Stimulated activated effector memory CD8-positive, alpha-beta T cell treated with anti-CD3 and anti-CD28 coated beads, Interleukin-12 subunit alpha, Interleukin-12 subunit beta, amount 100 ng/mL, for 72 hours (primary cell): ENCODE measurements at regions not wholly inside any gene's neighbourhood (a gene's known extent, or its start where the extent isn't known, plus 50 kb on each side); places are given as distances from the start of the nearest gene placed in this dataset.

Experiments
- ATAC-seq: fragments of 150-1000 bp; cut with Tn5 transposase; 2 replicates; pipeline ENCODE4 v1.10.0; 2021
- DNase-seq, 2 donors: peaks; one replicate each; pipeline ENCODE4 v3.0.0; 2021 to 2022; ENCODE audit warnings: low spot score in 2 of 2
- H3K27ac Mint-ChIP-seq: one replicate; pipeline ENCODE4 v1.8.0; 2022; ENCODE audit warnings: mild to moderate bottlenecking, mixed read lengths
- H3K36me3 Mint-ChIP-seq: one replicate; pipeline ENCODE4 v1.8.0; 2022; ENCODE audit warnings: mild to moderate bottlenecking, mixed read lengths
- H3K4me1 Mint-ChIP-seq: one replicate; pipeline ENCODE4 v1.8.0; 2022; ENCODE audit warnings: mixed read lengths
- H3K4me3 Mint-ChIP-seq: one replicate; pipeline ENCODE4 v1.8.0; 2022; ENCODE audit warnings: mild to moderate bottlenecking, mixed read lengths
- H3K9me3 Mint-ChIP-seq: one replicate; pipeline ENCODE4 v1.8.0; 2022; ENCODE audit warnings: mixed read lengths

- peaks cover 9% of the 10 kb centered on the region for H3K9me3 Mint-ChIP-seq
- ATAC-seq (no peak), DNase-seq (no peak)
- no peak overlapping the region for H3K27ac Mint-ChIP-seq
- no peaks in the 10 kb centered on the region for H3K4me1 Mint-ChIP-seq
- H3K4me3 Mint-ChIP-seq, result no peak overlapping the region
- no peaks in the 10 kb centered on the region for H3K36me3 Mint-ChIP-seq
Measured at GRCh38 chr6:22929311-22929985, 360.1 kb downstream of the HDGFL1 start.

- Mint-ChIP-seq H3K9me3 (peaks cover 8% of the 10 kb centered on the region), H3K27ac (no peak overlapping the region), H3K36me3 (no peaks in the 10 kb centered on the region), H3K4me1 (no peaks in the 10 kb centered on the region), H3K4me3 (no peak overlapping the region)
- ATAC-seq (no peak), DNase-seq (no peak)
Measured at GRCh38 chr6:22940581-22941290, 371.4 kb downstream of the HDGFL1 start.

DNA sequence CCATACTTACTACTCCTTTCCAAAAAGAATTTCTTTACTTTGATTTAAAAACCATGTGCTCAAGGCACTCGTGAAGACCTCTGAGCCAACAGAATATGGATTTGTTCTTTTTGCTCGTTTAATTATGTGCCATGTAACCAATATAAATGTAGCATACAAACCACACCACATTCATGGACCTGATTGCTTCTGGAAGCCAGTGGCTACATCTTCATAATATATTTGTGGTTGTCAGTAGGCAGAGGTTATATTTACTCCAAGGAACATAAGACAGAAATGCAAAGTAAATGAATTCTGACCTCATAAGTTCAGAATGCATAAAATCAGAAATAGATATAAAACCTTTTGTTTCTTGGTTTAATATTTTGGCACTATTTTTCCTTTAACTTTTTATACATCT lies 373.0 kb downstream of the HDGFL1 start:
- no peak for ATAC-seq
- H3K36me3 Mint-ChIP-seq, result no peaks in the 10 kb centered on the region
- DNase-seq, result no peak
- no peak overlapping the region for H3K4me3 Mint-ChIP-seq
- peaks cover 5% of the 10 kb centered on the region for H3K9me3 Mint-ChIP-seq
- H3K4me1 Mint-ChIP-seq, result no peaks in the 10 kb centered on the region
- no peak overlapping the region for H3K27ac Mint-ChIP-seq

DNA sequence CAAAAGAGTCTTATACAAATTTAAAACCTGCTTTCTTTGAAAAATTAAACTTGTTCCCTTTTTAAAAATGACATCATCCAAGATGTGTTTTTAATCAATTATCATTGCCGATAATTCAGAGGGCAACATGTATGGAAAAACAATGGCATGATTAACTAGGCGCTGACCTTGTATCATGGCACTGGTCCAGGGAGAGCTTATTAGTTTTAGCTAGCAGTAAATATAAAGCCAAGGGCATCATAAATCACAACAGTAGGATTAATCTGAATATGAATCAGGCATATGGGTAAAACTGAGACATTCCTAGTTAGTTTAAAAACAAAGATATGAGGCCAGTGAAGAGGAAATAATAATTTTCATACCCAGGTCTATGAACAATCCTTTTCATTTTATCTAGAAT lies 374.0 kb downstream of the HDGFL1 start:
- DNase-seq (no peak), ATAC-seq (no peak)
- no peaks in the 10 kb centered on the region for H3K36me3 Mint-ChIP-seq
- H3K4me1 Mint-ChIP-seq, result no peaks in the 10 kb centered on the region
- no peak overlapping the region for H3K27ac Mint-ChIP-seq
- H3K4me3 Mint-ChIP-seq, result no peak overlapping the region
- peaks cover 3% of the 10 kb centered on the region for H3K9me3 Mint-ChIP-seq

DNA sequence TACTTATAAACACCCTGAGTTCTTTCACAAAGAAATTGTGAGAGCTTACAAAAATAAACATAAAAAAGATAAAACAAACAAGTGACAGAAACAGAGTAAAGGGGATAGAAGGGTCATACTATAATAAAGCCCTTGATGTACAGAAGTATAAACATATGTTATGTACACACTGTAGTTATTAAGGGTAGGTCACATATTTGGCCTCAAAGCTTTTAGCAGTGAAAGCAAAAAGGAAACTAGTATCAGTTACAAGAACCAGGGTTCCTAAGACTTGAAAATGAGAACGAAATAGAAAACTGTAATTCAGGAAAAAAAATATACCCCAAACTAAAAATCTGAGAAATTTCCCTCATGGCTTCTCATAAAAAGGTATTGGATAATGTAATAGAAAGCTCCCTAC lies 380.6 kb downstream of the HDGFL1 start:
- no peaks in the 10 kb centered on the region for H3K4me1 Mint-ChIP-seq
- no peak for DNase-seq
- no peak for ATAC-seq
- H3K27ac Mint-ChIP-seq, result no peak overlapping the region
- H3K9me3 Mint-ChIP-seq, result no peaks in the 10 kb centered on the region
- H3K4me3 Mint-ChIP-seq, result no peak overlapping the region
- no peaks in the 10 kb centered on the region for H3K36me3 Mint-ChIP-seq

DNA sequence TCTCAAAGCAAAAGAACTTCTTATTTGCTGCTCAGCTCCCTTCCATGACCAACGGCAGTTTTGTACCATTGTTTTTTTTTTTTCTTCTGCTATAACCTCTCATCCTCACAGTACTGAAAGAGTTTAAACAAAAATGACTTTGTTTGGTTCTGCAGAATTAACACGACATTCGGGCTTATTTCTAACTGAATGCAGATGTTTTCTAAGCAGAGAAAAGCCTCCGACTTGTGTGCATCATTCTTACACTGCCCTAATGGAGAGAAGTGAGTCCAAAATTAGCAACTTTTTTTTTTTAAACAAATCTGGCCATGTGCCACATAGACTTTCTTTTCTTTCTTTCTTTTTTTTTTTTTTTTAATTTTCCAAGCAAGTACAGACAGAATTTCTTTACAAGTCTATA lies 382.7 kb downstream of the HDGFL1 start:
- Mint-ChIP-seq H3K9me3 (no peaks in the 10 kb centered on the region), H3K36me3 (no peaks in the 10 kb centered on the region), H3K27ac (no peak overlapping the region), H3K4me1 (no peaks in the 10 kb centered on the region), H3K4me3 (no peak overlapping the region)
- ATAC-seq (no peak), DNase-seq (no peak)

- no peak overlapping the region for H3K27ac Mint-ChIP-seq
- peaks cover 12% of the 10 kb centered on the region for H3K9me3 Mint-ChIP-seq
Measured at GRCh38 chr6:22954749-22955385, 385.5 kb downstream of the HDGFL1 start.

GRCh38 chr6:22956029-22956681 lies 386.8 kb downstream of the HDGFL1 start:
- Mint-ChIP-seq H3K4me3 (no peak overlapping the region), H3K36me3 (no peaks in the 10 kb centered on the region), H3K9me3 (peaks cover 12% of the 10 kb centered on the region), H3K27ac (no peak overlapping the region), H3K4me1 (peaks cover 5% of the 10 kb centered on the region)
- ATAC-seq, result no peak
- DNase-seq, result no peak

More at GRCh38 chr6:22954749-22955385, 385.5 kb downstream of the HDGFL1 start:
- DNase-seq (no peak), ATAC-seq (no peak)
- H3K36me3 Mint-ChIP-seq, result no peaks in the 10 kb centered on the region
- H3K4me3 Mint-ChIP-seq, result peak overlapping the region; percentile 35
- peaks cover 5% of the 10 kb centered on the region for H3K4me1 Mint-ChIP-seq

- peaks cover 5% of the 10 kb centered on the region for H3K4me1 Mint-ChIP-seq
- peaks cover 12% of the 10 kb centered on the region for H3K9me3 Mint-ChIP-seq
- H3K4me3 Mint-ChIP-seq, result no peak overlapping the region
- no peak for ATAC-seq
- no peaks in the 10 kb centered on the region for H3K36me3 Mint-ChIP-seq
- no peak overlapping the region for H3K27ac Mint-ChIP-seq
- no peak for DNase-seq
Measured at GRCh38 chr6:22958677-22959076, 389.3 kb downstream of the HDGFL1 start.

DNA sequence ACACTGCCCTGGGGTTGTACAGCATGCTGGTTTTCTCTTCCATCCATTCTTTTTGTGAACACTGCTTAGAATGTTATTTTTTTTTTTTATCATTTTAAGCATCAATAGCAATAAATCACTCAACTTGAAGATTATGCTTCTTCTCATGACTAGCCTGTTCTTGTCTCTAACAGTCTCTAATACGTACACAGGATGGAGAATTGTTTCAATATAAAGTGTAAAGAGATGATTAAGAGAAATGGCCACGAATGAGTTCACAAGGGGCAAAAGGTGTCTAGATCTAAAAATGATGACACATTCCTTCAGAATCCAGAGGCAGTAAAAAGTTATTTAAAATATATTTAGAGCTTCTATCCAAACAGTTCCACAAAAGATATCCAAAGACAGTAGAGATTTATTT lies 390.2 kb downstream of the HDGFL1 start:
- DNase-seq (no peak), ATAC-seq (no peak)
- peaks cover 12% of the 10 kb centered on the region for H3K9me3 Mint-ChIP-seq
- H3K36me3 Mint-ChIP-seq, result no peaks in the 10 kb centered on the region
- no peak overlapping the region for H3K27ac Mint-ChIP-seq
- no peak overlapping the region for H3K4me3 Mint-ChIP-seq
- H3K4me1 Mint-ChIP-seq, result peaks cover 5% of the 10 kb centered on the region

DNA sequence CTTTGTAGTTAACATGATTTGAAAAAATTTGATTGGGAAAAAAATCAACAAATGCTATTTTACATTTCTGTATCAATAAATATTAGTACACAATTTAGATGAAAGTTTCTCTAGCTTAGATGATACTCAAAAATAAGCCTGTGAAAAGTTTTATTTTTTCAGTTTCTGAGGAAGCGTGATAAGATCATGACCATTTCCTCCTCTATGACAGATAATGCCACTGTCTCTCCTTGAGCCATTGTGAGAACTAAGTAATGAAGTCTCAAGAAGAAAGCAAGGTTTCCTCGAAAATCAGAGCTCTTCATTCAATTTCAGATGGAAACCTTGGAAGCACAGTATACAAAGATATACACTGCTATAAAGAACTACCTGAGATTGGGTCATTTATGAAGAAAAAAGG lies 395.0 kb downstream of the HDGFL1 start:
- no peaks in the 10 kb centered on the region for H3K36me3 Mint-ChIP-seq
- H3K27ac Mint-ChIP-seq, result no peak overlapping the region
- ATAC-seq, result no peak
- peaks cover 2% of the 10 kb centered on the region for H3K9me3 Mint-ChIP-seq
- no peak overlapping the region for H3K4me3 Mint-ChIP-seq
- no peaks in the 10 kb centered on the region for H3K4me1 Mint-ChIP-seq
- DNase-seq, result no peak

DNA sequence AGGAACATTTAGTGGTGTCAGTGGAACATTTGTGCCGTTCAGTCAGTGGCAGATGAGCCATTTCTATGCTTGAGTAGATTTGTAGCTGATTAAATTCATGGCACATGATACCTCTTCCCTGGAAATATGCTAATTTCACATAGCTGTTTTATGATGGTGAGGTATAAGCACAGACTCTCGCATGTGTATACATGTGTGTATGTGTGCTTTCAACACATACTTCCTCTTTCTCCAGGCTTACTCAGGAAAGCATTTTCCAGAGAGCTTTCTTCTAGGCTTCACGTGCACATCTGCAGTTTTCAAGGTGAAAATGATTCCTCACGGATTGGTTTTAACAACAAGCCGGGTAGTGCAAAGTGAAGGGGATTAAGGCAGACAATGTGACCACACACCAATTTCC lies 396.5 kb downstream of the HDGFL1 start:
- no peak overlapping the region for H3K4me3 Mint-ChIP-seq
- ATAC-seq (no peak), DNase-seq (no peak)
- no peaks in the 10 kb centered on the region for H3K4me1 Mint-ChIP-seq
- no peaks in the 10 kb centered on the region for H3K36me3 Mint-ChIP-seq
- H3K27ac Mint-ChIP-seq, result no peak overlapping the region
- peaks cover 2% of the 10 kb centered on the region for H3K9me3 Mint-ChIP-seq

GRCh38 chr6:22966691-22967422 lies 397.5 kb downstream of the HDGFL1 start:
- no peak overlapping the region for H3K4me3 Mint-ChIP-seq
- DNase-seq, result no peak
- no peak overlapping the region for H3K27ac Mint-ChIP-seq
- H3K4me1 Mint-ChIP-seq, result no peaks in the 10 kb centered on the region
- no peak for ATAC-seq
- H3K9me3 Mint-ChIP-seq, result peaks cover 2% of the 10 kb centered on the region
- no peaks in the 10 kb centered on the region for H3K36me3 Mint-ChIP-seq

- Mint-ChIP-seq H3K9me3 (peaks cover 2% of the 10 kb centered on the region), H3K27ac (no peak overlapping the region), H3K4me1 (no peaks in the 10 kb centered on the region), H3K4me3 (no peak overlapping the region), H3K36me3 (no peaks in the 10 kb centered on the region)
- ATAC-seq, result no peak
- DNase-seq, result no peak
Measured at GRCh38 chr6:22970004-22970403, 400.6 kb downstream of the HDGFL1 start.

GRCh38 chr6:22972771-22973170 lies 403.4 kb downstream of the HDGFL1 start:
- DNase-seq (no peak), ATAC-seq (no peak)
- Mint-ChIP-seq H3K4me1 (no peaks in the 10 kb centered on the region), H3K36me3 (no peaks in the 10 kb centered on the region), H3K9me3 (peaks cover 2% of the 10 kb centered on the region), H3K4me3 (no peak overlapping the region), H3K27ac (no peak overlapping the region)
